ENCODE measurements at regions not wholly inside any gene's neighbourhood (a gene's known extent, or its start where the extent isn't known, plus 50 kb on each side); places are given as distances from the start of the nearest gene placed in this dataset.

- TF ChIP-seq STAT1 (IDR thresholded peaks at IDR 0.05; ENCODE audit: unreplicated experiment) (no peak), REST (IDR thresholded peaks at IDR 0.05; ENCODE audit: unreplicated experiment) (no peak), JUNB (IDR thresholded peaks at IDR 0.05; ENCODE audit: unreplicated experiment) (no peak), ZNF114 (CRISPR knock-in tag; IDR thresholded peaks at IDR 0.05) (no peak), CTCF (conservative IDR thresholded peaks at IDR 0.05; ENCODE audit: low read depth in 2 of 2) (no peak), ZNF331 (CRISPR knock-in tag; IDR thresholded peaks at IDR 0.05; ENCODE audit: low read depth) (no peak), CREB1 (CRISPR knock-in tag; IDR thresholded peaks at IDR 0.05; ENCODE audit: low read depth) (no peak), EZH2phosphoT487 (IDR thresholded peaks at IDR 0.05; ENCODE audit: unreplicated experiment) (no peak)
These were observed 197.8 kb upstream of the ERBB4 start (continued) for GRCh38 chr2:212736385-212736726.

GRCh38 chr2:212733273-212733672 is 194.7 kb upstream of the ERBB4 start:
- no peak overlapping the region for H3K4me3 Mint-ChIP-seq
- H3K36me3 Mint-ChIP-seq (ENCODE audit: low read depth), result no peaks in the 10 kb centered on the region
- H3K4me2 ChIP-seq, result no peak overlapping the region
- no peaks in the 10 kb centered on the region for H3K79me2 ChIP-seq (replicated peaks; ENCODE audit: insufficient read depth)
- no peaks in the 10 kb centered on the region for H3K4me1 ChIP-seq (ENCODE audit: insufficient read depth)
- DNase-seq (ENCODE audit: low spot score), result no peak
- no peaks in the 10 kb centered on the region for H3F3A ChIP-seq (replicated peaks; ENCODE audit: low read depth)
- no peak overlapping the region for H3K27ac Mint-ChIP-seq
- no peaks in the 10 kb centered on the region for H3K4me1 Mint-ChIP-seq
- ATAC-seq, result no peak
- no peaks in the 10 kb centered on the region for H3K9me2 ChIP-seq (ENCODE audit: insufficient read depth)
- no peaks in the 10 kb centered on the region for H3K27me3 ChIP-seq (ENCODE audit: insufficient read depth)
- no peak overlapping the region for H3K27ac ChIP-seq (ENCODE audit: low read depth)
- H3K9me3 Mint-ChIP-seq, result no peaks in the 10 kb centered on the region
- no peaks in the 10 kb centered on the region for H3K27me3 Mint-ChIP-seq (ENCODE audit: insufficient read depth, low read depth, poor library complexity)
- H3K4me3 ChIP-seq, result no peak overlapping the region
- H4K20me1 ChIP-seq (replicated peaks; ENCODE audit: insufficient read depth), result no peaks in the 10 kb centered on the region
- no peaks in the 10 kb centered on the region for H3K36me3 ChIP-seq (ENCODE audit: insufficient read depth)
- H2AFZ ChIP-seq, result no peak overlapping the region
- TF ChIP-seq CREB1 (CRISPR knock-in tag; IDR thresholded peaks at IDR 0.05; ENCODE audit: low read depth) (no peak), CTCF (conservative IDR thresholded peaks at IDR 0.05; ENCODE audit: low read depth in 2 of 2) (no peak), JUNB (IDR thresholded peaks at IDR 0.05; ENCODE audit: unreplicated experiment) (no peak), ZNF114 (CRISPR knock-in tag; IDR thresholded peaks at IDR 0.05) (no peak), STAT1 (IDR thresholded peaks at IDR 0.05; ENCODE audit: unreplicated experiment) (no peak), EZH2phosphoT487 (IDR thresholded peaks at IDR 0.05; ENCODE audit: unreplicated experiment) (no peak), EZH2 (IDR thresholded peaks at IDR 0.05; ENCODE audit: low read depth, unreplicated experiment) (no peak), NANOG (IDR thresholded peaks at IDR 0.05; ENCODE audit: borderline replicate concordance) (no peak), POLR2AphosphoS5 (IDR thresholded peaks at IDR 0.05; ENCODE audit: low read depth) (no peak), ZNF331 (CRISPR knock-in tag; IDR thresholded peaks at IDR 0.05; ENCODE audit: low read depth) (no peak)

Data from GM23338 (cell line).